Esophagus muscularis mucosa (tissue), 4 donors: ENCODE measurements at regions not wholly inside any gene's neighbourhood (a gene's known extent, or its start where the extent isn't known, plus 50 kb on each side); places are given as distances from the start of the nearest gene placed in this dataset.

Experiments used
- EP300 ChIP-seq: sonication (generic); formaldehyde crosslinking; IDR thresholded peaks from one replicate; pipeline ENCODE4 v1.6.1; 2017; ENCODE audit warnings: antibody characterized with exemption
- POLR2AphosphoS5 ChIP-seq, 2 donors: sonication (generic); formaldehyde crosslinking; IDR thresholded peaks; one replicate each; pipeline ENCODE4 v1.6.1; 2017; ENCODE audit warnings: antibody characterized with exemption in 2 of 2
- TF ChIP-seq, protein P1 (sequence below), 3 experiments: fragments of 200-600 bp in 2 of 3; fragments of 450-650 bp in 1 of 3; sonication (generic) in 2 of 3; IDR thresholded peaks; one replicate each; pipeline ENCODE4 v1.5.1; 2017 to 2019; ENCODE audit warnings: antibody characterized with exemption in 3 of 3, mild to moderate bottlenecking in 2 of 3, moderate library complexity in 1 of 3

DNA sequence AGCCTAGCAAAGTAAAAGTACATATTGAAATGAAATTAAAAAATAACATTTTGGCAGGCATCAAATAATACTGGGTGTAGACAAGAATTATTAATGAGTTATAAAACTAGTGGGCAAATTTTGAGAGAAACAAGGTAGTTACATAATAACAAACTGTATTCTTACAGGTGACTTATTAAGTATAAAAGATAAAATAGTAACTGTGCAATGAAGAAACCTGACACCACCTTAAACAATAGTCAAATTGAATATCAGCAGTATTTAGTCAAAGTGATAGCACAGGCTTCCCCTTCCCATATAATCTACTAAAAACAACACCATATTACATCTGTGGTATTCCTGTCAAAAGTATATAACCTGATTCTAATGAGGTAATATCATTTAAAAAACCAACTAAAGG, 1099.8 kb upstream of the CRIM1 start:
- TF ChIP-seq POLR2AphosphoS5 (IDR thresholded peaks at IDR 0.05) (no peak), EP300 (no peak)
- TF ChIP-seq, protein P1, sequence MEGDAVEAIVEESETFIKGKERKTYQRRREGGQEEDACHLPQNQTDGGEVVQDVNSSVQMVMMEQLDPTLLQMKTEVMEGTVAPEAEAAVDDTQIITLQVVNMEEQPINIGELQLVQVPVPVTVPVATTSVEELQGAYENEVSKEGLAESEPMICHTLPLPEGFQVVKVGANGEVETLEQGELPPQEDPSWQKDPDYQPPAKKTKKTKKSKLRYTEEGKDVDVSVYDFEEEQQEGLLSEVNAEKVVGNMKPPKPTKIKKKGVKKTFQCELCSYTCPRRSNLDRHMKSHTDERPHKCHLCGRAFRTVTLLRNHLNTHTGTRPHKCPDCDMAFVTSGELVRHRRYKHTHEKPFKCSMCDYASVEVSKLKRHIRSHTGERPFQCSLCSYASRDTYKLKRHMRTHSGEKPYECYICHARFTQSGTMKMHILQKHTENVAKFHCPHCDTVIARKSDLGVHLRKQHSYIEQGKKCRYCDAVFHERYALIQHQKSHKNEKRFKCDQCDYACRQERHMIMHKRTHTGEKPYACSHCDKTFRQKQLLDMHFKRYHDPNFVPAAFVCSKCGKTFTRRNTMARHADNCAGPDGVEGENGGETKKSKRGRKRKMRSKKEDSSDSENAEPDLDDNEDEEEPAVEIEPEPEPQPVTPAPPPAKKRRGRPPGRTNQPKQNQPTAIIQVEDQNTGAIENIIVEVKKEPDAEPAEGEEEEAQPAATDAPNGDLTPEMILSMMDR (IDR thresholded peaks at IDR 0.05) = no peak
